CD4-positive, alpha-beta T cell treated with Interleukin-15 for 4 hours (primary cell): ENCODE measurements at regions not wholly inside any gene's neighbourhood (a gene's known extent, or its start where the extent isn't known, plus 50 kb on each side); places are given as distances from the start of the nearest gene placed in this dataset.
A peak's percentile ranks its signal among the peaks of the same experiment; 100 is the strongest.
"Not testable (repeated sequence)": the region's sequence is repeated elsewhere in the genome, so short reads cannot be mapped to it uniquely, and the experiment has no call there.

Experiments used
- DNase-seq: peaks from one replicate; pipeline ENCODE4 v3.0.0-alpha.2; 2020; ENCODE audit warnings: low spot score

GRCh38 chr20:22690616-22691179 is 106.3 kb upstream of the FOXA2 start:
- DNase-seq: no peak

GRCh38 chr20:22691369-22692118 is 107.2 kb upstream of the FOXA2 start:
- peak; percentile 43 for DNase-seq

GRCh38 chr20:22692119-22692475 is 107.7 kb upstream of the FOXA2 start:
- no peak for DNase-seq

- not testable (repeated sequence) for DNase-seq
These were observed 108.2 kb upstream of the FOXA2 start for GRCh38 chr20:22692620-22693019.

- no peak for DNase-seq
These were observed 112.4 kb upstream of the FOXA2 start for GRCh38 chr20:22696759-22697158.

- no peak for DNase-seq
These were observed 114.0 kb upstream of the FOXA2 start for GRCh38 chr20:22698259-22698842.

GRCh38 chr20:22699396-22699795 is 115.0 kb upstream of the FOXA2 start:
- DNase-seq: no peak

- no peak for DNase-seq
These were observed 116.0 kb upstream of the FOXA2 start for GRCh38 chr20:22700367-22700766.

- no peak for DNase-seq
These were observed 117.4 kb upstream of the FOXA2 start for GRCh38 chr20:22701679-22702308.

- no peak for DNase-seq
These were observed 119.5 kb upstream of the FOXA2 start for GRCh38 chr20:22703843-22704242.

GRCh38 chr20:22711971-22712755 is 127.8 kb upstream of the FOXA2 start:
- no peak for DNase-seq

- DNase-seq: no peak
These were observed 132.5 kb upstream of the FOXA2 start for GRCh38 chr20:22716821-22717351.

- no peak for DNase-seq
These were observed 133.1 kb upstream of the FOXA2 start for GRCh38 chr20:22717466-22717865.

- no peak for DNase-seq
These were observed 134.8 kb upstream of the FOXA2 start for GRCh38 chr20:22719167-22719591.

- DNase-seq: no peak
These were observed 135.8 kb upstream of the FOXA2 start for GRCh38 chr20:22720206-22720605.

GRCh38 chr20:22722811-22723210 is 138.4 kb upstream of the FOXA2 start:
- DNase-seq: no peak

GRCh38 chr20:22723659-22724058 is 139.3 kb upstream of the FOXA2 start:
- DNase-seq: no peak

- no peak for DNase-seq
These were observed 143.9 kb upstream of the FOXA2 start for GRCh38 chr20:22728146-22728745.

GRCh38 chr20:22729180-22729579 is 144.8 kb upstream of the FOXA2 start:
- no peak for DNase-seq

GRCh38 chr20:22729616-22730236 is 145.4 kb upstream of the FOXA2 start:
- DNase-seq: no peak

GRCh38 chr20:22732751-22733150 is 148.4 kb upstream of the FOXA2 start:
- no peak for DNase-seq
